ENCODE measurements at regions not wholly inside any gene's neighbourhood (a gene's known extent, or its start where the extent isn't known, plus 50 kb on each side); places are given as distances from the start of the nearest gene placed in this dataset.

DNA sequence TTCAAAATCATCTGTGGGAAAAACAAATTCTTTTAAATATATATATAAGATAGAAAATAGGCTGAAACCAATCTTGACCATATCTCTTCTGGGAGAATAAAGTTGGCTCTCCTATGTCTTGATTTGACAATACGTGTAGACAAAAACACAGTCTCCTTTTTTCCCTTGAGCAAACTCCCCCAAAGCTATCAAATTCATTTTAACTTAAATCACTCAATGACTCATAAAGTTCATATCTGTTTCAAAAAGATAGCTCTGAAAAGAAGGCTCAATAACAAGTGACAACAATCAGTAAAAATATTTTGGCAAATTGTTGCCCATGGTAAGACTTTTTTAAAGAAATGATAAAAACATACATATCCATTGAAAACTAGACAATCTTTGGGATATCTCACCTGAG is 236.0 kb upstream of the TENT5A start:
- intact Hi-C loops (cut with micrococcal nuclease) = loop anchor here (10.0 kb wide), 1 partner anchor 524 kb away; no protein-coding TSS in a partner anchor
- no peak for ATAC-seq
- no peaks in the 10 kb centered on the region for H3K9me3 ChIP-seq (ENCODE audit: low read length)
- no peaks in the 10 kb centered on the region for H3K9me2 ChIP-seq (replicated peaks; ENCODE audit: low read length)
- H3K27me3 ChIP-seq (ENCODE audit: low read length) = no peaks in the 10 kb centered on the region
- H3K4me3 ChIP-seq (ENCODE audit: low read length) = no peak overlapping the region
- POLR2A ChIA-PET (ENCODE audit: unreplicated experiment) = no interaction called here
- BruUV-seq (replicated peaks) = no TSS peak
- no peak overlapping the region for H2AFZ ChIP-seq (ENCODE audit: low read length)
- no peak overlapping the region for H3K9ac ChIP-seq (ENCODE audit: low read length)
- CTCF ChIA-PET = no interaction called here
- TF ChIP-seq EZH2 (IDR thresholded peaks at IDR 0.05; ENCODE audit: low read length, unreplicated experiment) (no peak), EZH2phosphoT487 (IDR thresholded peaks at IDR 0.05; ENCODE audit: borderline replicate concordance, low read length) (no peak)
- TF ChIP-seq, protein P1, sequence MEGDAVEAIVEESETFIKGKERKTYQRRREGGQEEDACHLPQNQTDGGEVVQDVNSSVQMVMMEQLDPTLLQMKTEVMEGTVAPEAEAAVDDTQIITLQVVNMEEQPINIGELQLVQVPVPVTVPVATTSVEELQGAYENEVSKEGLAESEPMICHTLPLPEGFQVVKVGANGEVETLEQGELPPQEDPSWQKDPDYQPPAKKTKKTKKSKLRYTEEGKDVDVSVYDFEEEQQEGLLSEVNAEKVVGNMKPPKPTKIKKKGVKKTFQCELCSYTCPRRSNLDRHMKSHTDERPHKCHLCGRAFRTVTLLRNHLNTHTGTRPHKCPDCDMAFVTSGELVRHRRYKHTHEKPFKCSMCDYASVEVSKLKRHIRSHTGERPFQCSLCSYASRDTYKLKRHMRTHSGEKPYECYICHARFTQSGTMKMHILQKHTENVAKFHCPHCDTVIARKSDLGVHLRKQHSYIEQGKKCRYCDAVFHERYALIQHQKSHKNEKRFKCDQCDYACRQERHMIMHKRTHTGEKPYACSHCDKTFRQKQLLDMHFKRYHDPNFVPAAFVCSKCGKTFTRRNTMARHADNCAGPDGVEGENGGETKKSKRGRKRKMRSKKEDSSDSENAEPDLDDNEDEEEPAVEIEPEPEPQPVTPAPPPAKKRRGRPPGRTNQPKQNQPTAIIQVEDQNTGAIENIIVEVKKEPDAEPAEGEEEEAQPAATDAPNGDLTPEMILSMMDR (conservative IDR thresholded peaks at IDR 0.05; ENCODE audit: low read depth, low read length) = no peak
- no peaks in the 10 kb centered on the region for H3K79me2 ChIP-seq (ENCODE audit: low read length)
- no peak overlapping the region for H3K4me2 ChIP-seq (ENCODE audit: low read length)
- no peaks in the 10 kb centered on the region for H3F3A ChIP-seq (ENCODE audit: low read length, unreplicated experiment)
- H3K4me1 ChIP-seq (ENCODE audit: insufficient read depth, low read length) = peaks cover 29% of the 10 kb centered on the region
- DNase-seq = no peak
- no peaks in the 10 kb centered on the region for H3K36me3 ChIP-seq (ENCODE audit: low read depth, low read length)
- no peak overlapping the region for H3K27ac ChIP-seq (ENCODE audit: low read length)
- H4K20me1 ChIP-seq (ENCODE audit: low read length) = no peaks in the 10 kb centered on the region

DNA sequence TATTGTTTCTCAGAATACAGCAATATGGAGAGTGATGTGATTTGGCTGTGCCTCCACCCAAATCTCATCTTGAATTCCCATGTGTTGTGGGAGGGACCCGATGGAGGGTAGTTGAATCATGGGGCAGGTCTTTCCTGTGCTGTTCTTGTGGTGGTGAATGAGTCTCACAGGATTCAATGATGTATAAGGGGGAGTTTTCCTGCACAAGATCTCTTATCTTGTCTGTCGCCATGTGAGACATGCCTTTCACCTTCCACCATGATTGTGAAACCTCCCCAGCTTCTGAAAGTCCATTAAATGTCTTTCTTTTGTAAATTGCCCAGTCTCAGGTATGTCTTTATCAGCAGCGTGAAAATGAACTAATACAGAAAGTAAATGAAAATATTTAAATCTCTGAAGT is 234.8 kb upstream of the TENT5A start:
- Histone ChIP-seq H3K4me3 (ENCODE audit: low read length) (no peak overlapping the region), H3K9me3 (ENCODE audit: low read length) (no peaks in the 10 kb centered on the region), H3K9me2 (replicated peaks; ENCODE audit: low read length) (no peaks in the 10 kb centered on the region), H3F3A (ENCODE audit: low read length, unreplicated experiment) (no peaks in the 10 kb centered on the region), H3K4me2 (ENCODE audit: low read length) (no peak overlapping the region), H4K20me1 (ENCODE audit: low read length) (no peaks in the 10 kb centered on the region), H3K9ac (ENCODE audit: low read length) (no peak overlapping the region), H3K27ac (ENCODE audit: low read length) (no peak overlapping the region), H3K4me1 (ENCODE audit: insufficient read depth, low read length) (peaks cover 40% of the 10 kb centered on the region), H3K36me3 (ENCODE audit: low read depth, low read length) (no peaks in the 10 kb centered on the region), H3K79me2 (ENCODE audit: low read length) (no peaks in the 10 kb centered on the region), H3K27me3 (ENCODE audit: low read length) (no peaks in the 10 kb centered on the region), H2AFZ (ENCODE audit: low read length) (no peak overlapping the region)
- DNase-seq (no peak), ATAC-seq (no peak)
- CTCF ChIA-PET = no interaction called here
- POLR2A ChIA-PET (ENCODE audit: unreplicated experiment) = no interaction called here
- BruUV-seq (replicated peaks) = no TSS peak
- intact Hi-C loops (cut with micrococcal nuclease) = loop anchor here (10.0 kb wide), 1 partner anchor 522 kb away; no protein-coding TSS in a partner anchor
- no peak for TF ChIP-seq EZH2phosphoT487 (IDR thresholded peaks at IDR 0.05; ENCODE audit: borderline replicate concordance, low read length)

DNA sequence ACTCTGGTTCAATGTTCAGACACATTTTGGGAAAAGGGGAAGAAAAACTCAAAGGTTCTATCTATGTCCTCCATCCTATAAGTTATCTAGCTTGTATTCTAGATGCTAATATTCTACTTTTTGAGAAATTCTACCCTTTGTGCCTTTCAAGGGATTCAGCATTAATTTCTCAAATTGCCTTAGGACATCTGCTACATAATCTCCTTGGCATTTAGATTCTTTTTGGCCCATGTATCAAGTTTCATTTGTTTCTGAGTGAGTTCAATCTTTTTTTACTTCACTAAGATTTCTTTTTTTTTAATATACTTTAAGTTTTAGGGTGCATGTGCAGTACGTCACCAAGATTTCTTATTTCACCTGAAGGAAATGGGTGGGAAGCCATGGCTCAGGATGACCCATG is 232.7 kb upstream of the TENT5A start:
- no peaks in the 10 kb centered on the region for H3F3A ChIP-seq (ENCODE audit: low read length, unreplicated experiment)
- BruUV-seq (replicated peaks) = no TSS peak
- H3K9me2 ChIP-seq (replicated peaks; ENCODE audit: low read length) = no peaks in the 10 kb centered on the region
- peaks cover 57% of the 10 kb centered on the region for H3K4me1 ChIP-seq (ENCODE audit: insufficient read depth, low read length)
- no peaks in the 10 kb centered on the region for H3K79me2 ChIP-seq (ENCODE audit: low read length)
- intact Hi-C loops (cut with micrococcal nuclease) = loop anchor here (10.0 kb wide), 1 partner anchor 520 kb away; no protein-coding TSS in a partner anchor
- DNase-seq (peak; percentile 42), ATAC-seq (no peak)
- H4K20me1 ChIP-seq (ENCODE audit: low read length) = no peaks in the 10 kb centered on the region
- peak overlapping the region; percentile 9; the same call in 1 of the 2 replicates for H3K4me2 ChIP-seq (ENCODE audit: low read length)
- ChIA-PET POLR2A (ENCODE audit: unreplicated experiment) (no interaction called here), CTCF (no interaction called here)
- no peak overlapping the region for H3K4me3 ChIP-seq (ENCODE audit: low read length)
- TF ChIP-seq EZH2phosphoT487 (IDR thresholded peaks at IDR 0.05; ENCODE audit: borderline replicate concordance, low read length) (no peak), EZH2 (IDR thresholded peaks at IDR 0.05; ENCODE audit: low read length, unreplicated experiment) (no peak)
- TF ChIP-seq, protein P1 (conservative IDR thresholded peaks at IDR 0.05; ENCODE audit: low read depth, low read length) = no peak
- H3K36me3 ChIP-seq (ENCODE audit: low read depth, low read length) = no peaks in the 10 kb centered on the region
- no peaks in the 10 kb centered on the region for H3K9me3 ChIP-seq (ENCODE audit: low read length)
- no peak overlapping the region for H3K9ac ChIP-seq (ENCODE audit: low read length)
- no peak overlapping the region for H2AFZ ChIP-seq (ENCODE audit: low read length)
- H3K27me3 ChIP-seq (ENCODE audit: low read length) = no peaks in the 10 kb centered on the region
- no peak overlapping the region for H3K27ac ChIP-seq (ENCODE audit: low read length)
